GM18505 (cell line): ENCODE measurements at regions not wholly inside any gene's neighbourhood (a gene's known extent, or its start where the extent isn't known, plus 50 kb on each side); places are given as distances from the start of the nearest gene placed in this dataset.
"Not testable (repeated sequence)": the region's sequence is repeated elsewhere in the genome, so short reads cannot be mapped to it uniquely, and the experiment has no call there.

Source experiments
- ATAC-seq: cut with Tn5 transposase; IDR thresholded peaks from one replicate; pipeline ENCODE4 v1.9.1; 2021; ENCODE audit not compliant: unreplicated experiment
- POLR2A ChIP-seq: IDR thresholded peaks from 4 replicates; pipeline ENCODE4 v1.6.1; 2011; ENCODE audit warnings: borderline replicate concordance; ENCODE audit not compliant: insufficient read depth, insufficient read length; ENCODE audit errors: extremely low read depth

DNA sequence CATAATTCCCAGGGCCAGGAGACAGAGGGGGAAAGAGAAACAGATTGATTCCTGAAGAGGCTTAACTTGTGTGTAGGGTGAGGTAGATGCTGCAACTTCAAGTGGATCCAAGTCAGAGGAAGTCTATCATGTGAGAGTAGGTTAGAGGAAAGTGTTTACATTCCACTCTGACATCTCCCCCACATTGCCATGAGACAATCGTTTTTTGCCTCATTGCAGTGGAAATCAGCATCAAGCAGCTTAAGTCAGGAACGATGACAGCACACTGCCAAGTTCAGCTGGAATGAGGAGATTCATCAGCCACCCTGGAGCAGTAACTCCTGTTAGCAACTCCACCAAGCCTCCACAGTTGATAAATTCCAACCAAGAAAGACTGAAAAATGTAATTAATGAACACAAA lies 689.7 kb upstream of the MEF2C start:
- ATAC-seq: no peak
- no peak for TF ChIP-seq POLR2A

DNA sequence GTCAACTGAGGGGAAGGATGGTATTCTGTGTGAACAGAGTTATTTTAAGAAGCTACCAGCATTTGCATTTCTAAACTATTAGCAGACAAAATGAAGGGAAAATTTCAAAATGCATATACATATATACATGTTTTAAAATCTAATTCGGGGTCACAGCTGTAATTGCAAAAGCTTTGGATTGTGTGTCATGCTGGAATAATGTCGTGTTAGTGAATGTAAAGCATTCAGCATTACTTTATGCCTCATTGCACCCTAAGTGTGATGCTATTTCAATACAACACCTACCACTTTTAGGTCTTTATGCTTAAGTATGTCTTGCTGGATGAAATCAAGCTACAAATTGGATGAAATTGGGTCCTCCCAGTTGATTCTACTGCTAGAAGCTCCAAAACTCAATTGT lies 687.6 kb upstream of the MEF2C start:
- ATAC-seq: no peak
- no peak for TF ChIP-seq POLR2A

DNA sequence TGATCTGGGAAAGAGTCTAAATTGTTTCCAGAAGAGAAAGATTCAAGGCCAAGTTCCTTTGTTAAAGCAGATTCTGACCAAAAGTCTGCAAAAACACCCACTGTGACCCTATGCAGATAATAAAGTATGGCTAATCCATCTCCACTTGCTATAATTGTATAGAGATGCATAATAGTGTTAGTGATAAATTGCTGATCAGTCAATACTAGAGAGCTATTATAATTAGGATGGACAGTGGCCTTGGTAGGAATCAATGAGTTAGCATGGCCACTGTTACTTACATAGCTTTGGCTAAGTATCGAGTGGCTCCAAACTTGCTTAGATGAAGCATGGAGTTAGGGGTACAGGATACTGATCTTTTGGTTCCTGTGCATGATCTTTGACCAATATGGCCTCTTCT lies 683.4 kb upstream of the MEF2C start:
- no peak for TF ChIP-seq POLR2A
- no peak for ATAC-seq

DNA sequence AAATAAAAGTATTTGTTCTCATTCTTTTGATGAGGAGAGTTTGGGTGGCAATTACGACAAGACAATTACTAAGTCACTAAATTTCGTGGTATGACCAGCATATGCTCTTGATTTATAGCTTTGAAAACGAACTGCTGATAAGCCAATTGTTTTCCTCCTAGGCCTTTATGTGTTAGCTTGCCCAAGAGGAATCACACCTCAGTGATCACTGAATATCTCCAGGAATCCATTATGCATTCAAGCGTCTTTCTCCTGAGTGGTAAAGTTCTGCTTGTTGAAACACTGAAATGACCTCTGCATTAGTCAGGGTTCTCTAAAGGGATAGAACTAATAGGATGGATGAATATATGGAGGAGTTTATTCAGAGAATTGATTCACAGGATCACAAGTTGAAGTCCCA lies 677.7 kb upstream of the MEF2C start:
- TF ChIP-seq POLR2A: no peak
- ATAC-seq: no peak

DNA sequence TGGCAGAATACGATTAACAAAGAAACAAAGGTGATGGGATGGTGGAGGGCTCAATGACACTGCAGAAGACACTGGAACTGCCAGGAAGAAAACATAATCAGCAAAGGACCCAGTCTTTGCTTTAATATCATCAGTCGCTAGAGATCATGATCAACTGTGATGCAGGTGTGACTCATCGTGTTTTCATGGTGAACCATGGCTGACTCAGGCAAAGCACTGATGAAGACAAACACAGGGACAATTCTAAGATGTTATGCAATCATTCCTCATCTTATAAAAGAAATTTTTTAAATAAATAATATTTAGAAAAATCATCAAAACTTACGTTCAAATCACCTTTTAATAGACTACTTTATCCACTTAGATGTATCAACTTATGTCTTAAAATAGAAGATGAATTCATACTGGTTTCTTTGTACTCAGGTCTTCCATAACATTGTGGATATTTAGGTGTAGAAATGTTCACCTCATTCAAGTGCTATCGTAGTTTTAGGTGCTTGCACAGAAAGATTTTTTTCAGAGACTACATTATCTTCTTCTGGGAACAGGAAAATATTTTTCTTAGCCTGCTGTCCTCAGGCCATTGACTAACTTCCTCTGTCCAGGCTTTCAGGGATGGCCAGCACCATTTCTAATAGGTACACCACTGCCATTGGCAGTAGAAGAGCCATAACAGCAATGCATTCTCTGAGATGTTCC lies 673.4 kb upstream of the MEF2C start:
- ATAC-seq: no peak
- no peak for TF ChIP-seq POLR2A

DNA sequence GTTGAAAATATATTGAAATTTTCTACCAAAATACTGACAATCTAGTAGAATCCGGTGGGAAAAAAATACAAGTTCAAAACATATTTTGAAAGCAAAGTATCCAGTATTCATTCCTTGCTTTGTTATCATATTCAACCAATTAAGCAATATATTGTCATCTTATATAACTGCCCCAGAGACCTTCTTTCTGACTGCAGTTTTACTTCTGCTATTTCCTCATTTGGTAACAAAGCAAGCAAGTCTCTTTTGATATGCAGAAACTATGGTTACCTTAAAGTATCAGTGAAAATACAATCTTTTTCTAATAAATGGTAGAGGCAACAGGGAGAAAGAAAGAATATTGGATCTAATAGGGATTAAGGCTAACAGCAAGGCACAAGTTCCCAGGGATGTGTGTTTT lies 663.7 kb upstream of the MEF2C start:
- ATAC-seq: no peak
- no peak for TF ChIP-seq POLR2A

DNA sequence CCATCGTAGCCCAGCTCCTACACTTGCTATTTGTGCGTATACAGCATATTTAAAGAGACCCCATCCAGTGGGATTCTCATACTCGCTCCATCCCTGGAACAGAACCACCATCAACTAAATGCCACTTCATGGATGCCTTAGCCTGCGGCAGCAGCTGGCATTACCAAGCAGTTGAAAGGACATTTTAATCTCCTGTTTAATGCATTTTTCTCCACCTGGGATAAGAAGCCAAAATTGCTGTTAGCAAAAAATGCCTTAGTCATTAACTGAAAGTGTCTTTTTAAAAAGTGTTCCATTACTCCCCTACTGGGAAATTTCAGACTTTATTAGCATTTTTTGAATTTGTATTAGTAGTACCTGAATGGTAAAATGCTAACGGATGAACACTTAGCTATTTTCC lies 662.6 kb upstream of the MEF2C start:
- TF ChIP-seq POLR2A: no peak
- ATAC-seq: no peak

DNA sequence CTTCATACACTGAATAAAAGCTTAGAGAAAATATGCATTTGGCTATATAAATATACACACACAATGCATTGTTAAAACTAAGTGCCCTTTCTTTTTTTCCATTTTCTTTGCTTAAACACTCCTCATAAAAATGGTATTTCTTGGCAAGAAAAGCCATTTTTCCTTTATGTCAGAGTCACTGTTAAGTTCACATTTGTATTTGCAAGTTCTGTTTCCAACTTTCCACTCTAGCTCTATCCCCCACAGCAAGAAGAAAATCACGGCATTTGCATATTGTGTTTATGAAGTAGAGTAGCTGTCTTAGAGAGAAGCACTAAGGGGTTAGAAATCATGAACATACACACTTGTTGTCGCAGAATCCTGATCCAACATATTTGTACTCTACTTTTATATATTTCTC lies 662.1 kb upstream of the MEF2C start:
- ATAC-seq: no peak
- TF ChIP-seq POLR2A: no peak

DNA sequence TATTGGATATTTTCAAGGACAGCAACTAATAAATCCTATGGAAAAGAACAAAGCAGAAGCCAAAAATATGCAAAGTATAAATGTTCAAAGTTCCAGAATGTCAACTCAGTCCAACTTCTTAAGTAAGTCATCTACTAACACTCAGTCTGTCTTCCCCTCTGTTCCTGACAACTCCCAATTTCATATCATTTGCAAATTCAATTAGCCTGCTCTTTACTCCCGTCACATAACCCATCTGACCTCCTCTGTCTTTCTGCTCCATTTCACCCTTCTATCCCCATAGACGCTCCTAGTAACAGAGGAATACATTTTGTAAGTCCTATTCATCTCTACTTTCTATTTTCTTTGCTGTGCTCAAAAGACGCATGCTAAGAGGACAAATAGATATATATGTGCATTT lies 659.8 kb upstream of the MEF2C start:
- no peak for TF ChIP-seq POLR2A
- ATAC-seq: no peak

DNA sequence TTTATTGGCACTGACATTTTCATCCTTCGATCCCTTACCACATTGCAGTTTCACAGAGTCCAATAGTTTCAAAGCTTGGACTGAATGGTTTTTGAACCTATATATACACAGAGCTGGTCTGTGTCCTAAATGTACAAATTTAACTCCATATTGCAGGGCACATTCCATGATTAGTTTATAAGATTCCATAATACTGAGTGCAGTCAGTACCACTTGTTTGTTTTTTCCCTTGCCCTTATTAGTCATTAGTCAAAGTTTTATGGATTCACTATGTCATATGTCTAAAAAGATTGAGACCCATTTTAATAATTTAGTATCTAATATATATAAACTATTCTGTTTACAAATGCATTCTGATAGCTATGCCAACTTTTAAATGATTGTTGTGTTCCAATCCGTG lies 654.8 kb upstream of the MEF2C start:
- no peak for TF ChIP-seq POLR2A
- no peak for ATAC-seq

DNA sequence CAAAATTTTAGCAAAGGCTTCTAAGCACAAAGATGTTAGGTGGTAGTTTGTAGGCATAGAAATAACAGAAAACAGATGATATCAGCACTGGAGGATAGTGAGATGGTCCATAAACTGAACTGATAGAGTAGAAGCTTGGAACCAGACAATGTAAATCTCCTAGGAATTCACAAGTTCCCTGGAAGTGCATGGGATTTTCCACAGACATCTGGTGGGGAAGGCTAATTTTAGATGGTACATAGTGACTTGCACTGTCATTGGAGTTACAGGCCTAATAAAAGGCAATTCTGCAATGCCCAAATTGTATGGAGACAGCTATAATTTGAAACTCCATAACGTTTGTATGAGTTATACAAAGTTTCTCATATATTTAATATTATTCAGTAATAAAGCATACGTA lies 653.0 kb upstream of the MEF2C start:
- ATAC-seq: no peak
- no peak for TF ChIP-seq POLR2A

DNA sequence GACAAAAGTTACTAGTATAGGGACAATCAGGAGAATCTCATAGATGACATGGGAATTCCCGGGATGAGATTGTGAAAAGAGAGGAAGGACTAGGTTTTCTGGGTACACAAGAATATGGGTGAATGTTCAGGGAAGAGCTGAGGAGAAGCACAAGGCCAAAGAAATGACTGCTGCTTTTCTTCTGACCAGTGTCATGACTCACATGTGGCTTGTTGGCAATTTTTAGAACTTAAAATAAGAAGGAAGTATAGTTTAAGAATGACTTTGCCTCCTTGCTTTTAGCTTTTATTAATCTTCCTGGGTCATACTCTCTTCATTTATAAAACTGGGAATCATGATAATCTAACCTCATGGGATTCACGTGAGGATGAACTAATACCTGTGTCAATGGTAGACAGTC lies 652.4 kb upstream of the MEF2C start:
- ATAC-seq: no peak
- TF ChIP-seq POLR2A: no peak

DNA sequence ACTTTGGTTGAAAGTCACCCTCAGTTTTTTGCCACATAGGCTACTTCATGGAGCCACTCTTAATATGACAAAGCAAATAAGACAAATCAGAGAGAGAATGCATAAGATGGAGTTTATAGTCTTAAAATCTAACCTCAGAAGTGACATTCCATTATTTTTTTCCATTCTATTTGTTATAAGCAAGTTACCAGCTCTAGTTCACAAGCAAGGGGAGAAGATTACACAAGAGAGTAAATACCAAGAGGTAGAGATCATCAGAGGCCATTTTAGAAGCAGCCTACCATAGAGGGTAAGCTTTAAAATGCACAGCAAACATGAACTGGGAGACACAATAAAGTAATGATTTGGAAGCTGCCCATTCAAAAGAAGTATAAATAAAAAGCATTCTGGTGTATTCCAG lies 651.3 kb upstream of the MEF2C start:
- no peak for TF ChIP-seq POLR2A
- no peak for ATAC-seq

DNA sequence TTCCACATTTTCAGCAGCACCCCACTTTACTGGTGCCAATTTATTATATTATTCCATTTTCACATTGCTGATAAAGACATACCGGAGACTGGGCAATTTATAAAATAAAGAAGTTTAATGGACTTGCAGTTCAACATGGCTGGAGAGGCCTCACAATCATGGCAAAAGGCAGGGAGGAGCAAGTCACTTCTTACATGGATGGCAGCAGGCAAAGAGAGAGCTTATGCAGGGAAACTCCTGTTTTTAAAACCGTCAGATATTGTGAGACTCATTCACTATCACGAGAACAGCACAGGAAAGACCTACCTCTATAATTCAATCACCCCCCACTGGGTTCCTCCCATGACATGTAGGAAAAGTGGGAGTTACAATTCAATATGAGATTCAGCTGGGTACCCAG lies 641.8 kb upstream of the MEF2C start:
- no peak for TF ChIP-seq POLR2A
- no peak for ATAC-seq

DNA sequence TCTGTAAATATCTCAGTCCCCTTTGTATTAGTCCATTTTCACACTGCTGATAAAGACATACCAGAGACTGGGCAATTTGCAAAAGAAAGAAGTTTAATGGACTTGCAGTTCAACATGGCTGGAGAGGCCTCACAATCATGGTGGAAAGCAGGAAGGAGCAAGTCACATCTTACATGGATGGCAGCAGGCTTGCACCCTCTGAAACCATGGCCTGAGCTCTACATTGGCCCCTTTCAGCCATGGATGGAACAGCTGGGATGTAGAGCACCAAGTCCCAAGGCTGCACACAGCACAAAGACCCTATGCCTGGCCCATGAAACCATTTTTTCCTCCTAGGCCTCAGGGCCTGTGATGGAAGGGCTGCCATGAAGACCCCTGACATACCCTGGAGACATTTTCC lies 640.9 kb upstream of the MEF2C start:
- not testable (repeated sequence) for ATAC-seq

DNA sequence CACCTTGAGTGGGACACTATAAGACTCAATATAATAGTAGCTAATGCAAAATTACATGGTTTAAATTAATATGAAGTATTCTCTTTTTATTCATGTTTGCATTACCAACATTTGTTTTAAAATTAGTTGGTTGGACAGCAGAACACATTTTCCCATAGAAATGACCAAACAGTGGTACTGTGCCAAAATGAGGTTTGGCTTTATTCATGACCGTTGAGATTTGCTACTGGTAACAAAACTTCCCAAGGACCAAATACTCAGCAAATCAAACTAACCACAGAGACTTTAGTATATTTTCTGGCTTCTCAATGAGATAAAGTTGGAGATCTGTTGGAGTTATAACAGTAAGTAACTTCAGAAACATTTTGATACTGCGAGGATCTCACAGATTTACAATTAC lies 637.8 kb upstream of the MEF2C start:
- ATAC-seq: no peak
- no peak for TF ChIP-seq POLR2A

DNA sequence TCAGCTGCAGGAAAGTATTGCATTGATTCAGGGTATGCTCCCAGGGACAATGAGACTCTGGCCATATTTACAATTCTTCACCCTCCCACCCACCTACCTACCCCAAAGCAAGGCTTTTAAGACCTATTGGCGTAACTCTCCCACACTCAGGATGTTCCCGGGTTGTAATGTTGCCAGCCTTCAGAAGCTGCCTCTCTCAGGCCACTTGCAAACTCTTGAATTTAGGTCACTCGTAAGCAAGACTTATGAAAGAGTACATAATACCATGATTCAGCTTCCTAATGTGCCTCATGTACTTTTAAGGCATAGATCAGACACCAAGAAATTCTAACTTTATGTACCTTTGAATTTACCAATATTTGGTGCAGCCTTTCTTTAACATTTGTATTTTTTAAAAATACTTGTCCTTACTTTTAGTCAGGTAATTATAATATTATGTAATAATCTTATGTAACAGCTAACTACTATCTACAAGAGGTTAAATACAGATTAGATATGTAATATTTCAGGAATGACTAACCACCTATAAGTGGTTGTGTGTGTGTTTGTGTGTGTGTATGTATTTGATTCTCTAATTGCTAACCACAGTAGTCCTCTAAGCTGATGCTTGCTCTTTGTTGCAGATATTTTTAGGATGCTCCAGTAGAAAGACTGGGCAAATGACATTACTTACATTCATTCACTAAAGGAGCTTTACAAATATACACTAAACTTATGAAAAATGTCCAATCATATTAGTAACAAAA lies 630.5 kb upstream of the MEF2C start:
- no peak for TF ChIP-seq POLR2A
- no peak for ATAC-seq
